GM23338 (cell line): ENCODE measurements at regions not wholly inside any gene's neighbourhood (a gene's known extent, or its start where the extent isn't known, plus 50 kb on each side); places are given as distances from the start of the nearest gene placed in this dataset.

Experiments used
- ATAC-seq: fragments of 200-7000 bp; cut with Tn5 transposase; 3 replicates; pipeline ENCODE4 v1.9.1; 2020
- DNase-seq: peaks from one replicate; pipeline ENCODE4 v3.0.0-alpha.2; 2015; ENCODE audit warnings: low spot score
- H2AFZ ChIP-seq: fragments of 200-600 bp; sonication (generic); 2 replicates; pipeline ENCODE4 v1.8.0; 2016; ENCODE audit warnings: antibody characterized with exemption, mild to moderate bottlenecking, moderate library complexity
- H3F3A ChIP-seq: fragments of 200-600 bp; sonication (generic); replicated peaks from 2 replicates; pipeline ENCODE4 v1.8.0; 2017; ENCODE audit warnings: antibody characterized with exemption, mixed run types, low read depth
- H3K27ac ChIP-seq: fragments of 200-600 bp; sonication (generic); 2 replicates; pipeline ENCODE4 v1.6.1; 2016; ENCODE audit warnings: low read depth
- H3K27me3 ChIP-seq: fragments of 200-600 bp; sonication (generic); 2 replicates; pipeline ENCODE4 v1.8.0; 2016; ENCODE audit warnings: mild to moderate bottlenecking, mixed run types, moderate library complexity; ENCODE audit not compliant: insufficient read depth
- H3K36me3 ChIP-seq: fragments of 200-600 bp; sonication (generic); 2 replicates; pipeline ENCODE4 v1.8.0; 2016; ENCODE audit warnings: mild to moderate bottlenecking; ENCODE audit not compliant: insufficient read depth
- H3K4me1 ChIP-seq: fragments of 200-600 bp; sonication (generic); 2 replicates; pipeline ENCODE4 v1.8.0; 2016; ENCODE audit warnings: mild to moderate bottlenecking, moderate library complexity; ENCODE audit not compliant: insufficient read depth
- H3K4me2 ChIP-seq: fragments of 200-600 bp; sonication (generic); 2 replicates; pipeline ENCODE4 v1.7.1; 2017; ENCODE audit warnings: mixed run types
- H3K4me3 ChIP-seq: fragments of 200-600 bp; sonication (generic); 2 replicates; pipeline ENCODE4 v1.6.1; 2016; ENCODE audit warnings: mixed run types
- H3K79me2 ChIP-seq: fragments of 200-600 bp; sonication (generic); replicated peaks from 2 replicates; pipeline ENCODE4 v1.8.0; 2017; ENCODE audit warnings: mild to moderate bottlenecking; ENCODE audit not compliant: insufficient read depth
- H3K9me2 ChIP-seq: fragments of 200-600 bp; sonication (generic); 2 replicates; pipeline ENCODE4 v1.8.0; 2017; ENCODE audit not compliant: insufficient read depth
- H4K20me1 ChIP-seq: fragments of 200-600 bp; sonication (generic); replicated peaks from 2 replicates; pipeline ENCODE4 v1.8.0; 2017; ENCODE audit warnings: mild to moderate bottlenecking; ENCODE audit not compliant: insufficient read depth
- H3K27ac Mint-ChIP-seq: 2 replicates; pipeline ENCODE4 v1.8.0; 2020; ENCODE audit warnings: inconsistent platforms, mild to moderate bottlenecking, moderate library complexity, mixed read lengths
- H3K27me3 Mint-ChIP-seq: 3 replicates; pipeline ENCODE4 v1.8.0; 2022; ENCODE audit warnings: low read depth, mild to moderate bottlenecking, moderate library complexity, mixed read lengths, inconsistent platforms; ENCODE audit not compliant: insufficient read depth, poor library complexity
- H3K36me3 Mint-ChIP-seq: 3 replicates; pipeline ENCODE4 v1.8.0; 2021; ENCODE audit warnings: low read depth, mild to moderate bottlenecking, inconsistent platforms, moderate library complexity, mixed read lengths
- H3K4me1 Mint-ChIP-seq: 3 replicates; pipeline ENCODE4 v1.8.0; 2020; ENCODE audit warnings: mild to moderate bottlenecking, inconsistent platforms, mixed read lengths
- H3K4me3 Mint-ChIP-seq: 3 replicates; pipeline ENCODE4 v1.8.0; 2021; ENCODE audit warnings: moderate library complexity, mild to moderate bottlenecking, inconsistent platforms, mixed read lengths
- H3K9me3 Mint-ChIP-seq: 3 replicates; pipeline ENCODE4 v1.8.0; 2020; ENCODE audit warnings: moderate library complexity, mild to moderate bottlenecking, inconsistent platforms, mixed read lengths
- CREB1 ChIP-seq: fragments of 250-450 bp; sonication (Bioruptor Pico); IDR thresholded peaks from 2 replicates; pipeline ENCODE4 v1.5.0; 2020; ENCODE audit warnings: low read depth, mild to moderate bottlenecking, moderate library complexity
- CTCF ChIP-seq, 2 experiments: fragments of 200-600 bp in 1 of 2; sonication (generic) in 1 of 2; conservative IDR thresholded peaks; 2 replicates each; pipeline versions ENCODE4 v1.5.1 to v1.6.1; 2016 to 2017; ENCODE audit warnings: antibody characterized with exemption in 2 of 2, low read depth in 2 of 2, mild to moderate bottlenecking in 2 of 2, moderate library complexity in 1 of 2
- EZH2 ChIP-seq: fragments of 200-600 bp; sonication (generic); IDR thresholded peaks from one replicate; pipeline ENCODE4 v1.8.0; 2017; ENCODE audit warnings: antibody characterized with exemption, mild to moderate bottlenecking, low read depth; ENCODE audit not compliant: unreplicated experiment
- JUNB ChIP-seq: IDR thresholded peaks from one replicate; pipeline ENCODE4 v1.6.1; 2016; ENCODE audit warnings: antibody characterized with exemption; ENCODE audit not compliant: unreplicated experiment
- NANOG ChIP-seq: IDR thresholded peaks from 2 replicates; pipeline ENCODE4 v1.6.1; 2016; ENCODE audit warnings: antibody characterized with exemption, borderline replicate concordance
- POLR2AphosphoS5 ChIP-seq: IDR thresholded peaks from 2 replicates; pipeline ENCODE4 v1.6.1; 2016; ENCODE audit warnings: antibody characterized with exemption, low read depth
- STAT1 ChIP-seq: IDR thresholded peaks from one replicate; pipeline ENCODE4 v1.6.1; 2016; ENCODE audit warnings: antibody characterized with exemption; ENCODE audit not compliant: unreplicated experiment
- ZNF114 ChIP-seq: fragments of 250-450 bp; sonication (Bioruptor Pico); IDR thresholded peaks from 2 replicates; pipeline ENCODE4 v1.5.0; 2020; ENCODE audit warnings: mild to moderate bottlenecking, moderate library complexity
- ZNF331 ChIP-seq: fragments of 250-450 bp; sonication (Bioruptor Pico); IDR thresholded peaks from 2 replicates; pipeline ENCODE4 v1.5.0; 2020; ENCODE audit warnings: low read depth, mild to moderate bottlenecking, moderate library complexity
- TF ChIP-seq, protein P1 (sequence below): IDR thresholded peaks from one replicate; pipeline ENCODE4 v1.6.1; 2018; ENCODE audit warnings: antibody characterized with exemption; ENCODE audit not compliant: unreplicated experiment
- TF ChIP-seq, protein P2 (sequence below): IDR thresholded peaks from 2 replicates; pipeline ENCODE4 v1.6.1; 2016; ENCODE audit warnings: antibody characterized with exemption

DNA sequence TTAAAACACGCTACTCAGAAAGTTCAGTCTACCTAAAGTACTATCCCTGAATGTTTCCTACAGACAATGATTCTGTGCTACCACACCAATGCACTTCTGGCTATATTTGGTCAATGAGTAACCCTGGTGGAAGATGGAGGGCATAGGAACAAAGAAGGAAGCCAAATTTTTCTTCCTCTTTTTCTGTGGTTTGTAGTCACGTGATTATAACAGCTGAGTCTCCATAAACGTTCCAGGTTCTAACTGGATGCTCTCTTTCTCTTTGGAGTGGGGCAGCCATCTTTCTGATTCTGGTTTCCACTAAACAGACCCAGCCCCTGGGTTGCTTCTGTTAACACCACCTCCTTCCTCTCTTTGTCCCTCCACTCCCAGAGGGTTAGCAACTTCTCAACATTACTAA lies 274.9 kb downstream of the CDH11 start:
- DNase-seq (no peak), ATAC-seq (no peak)
- Histone ChIP-seq H3K4me1 (no peaks in the 10 kb centered on the region), H2AFZ (no peak overlapping the region), H3K36me3 (no peaks in the 10 kb centered on the region), H3K27ac (no peak overlapping the region), H3K79me2 (no peaks in the 10 kb centered on the region), H3F3A (no peaks in the 10 kb centered on the region), H3K4me2 (no peak overlapping the region), H3K27me3 (no peaks in the 10 kb centered on the region), H4K20me1 (no peaks in the 10 kb centered on the region), H3K4me3 (no peak overlapping the region), H3K9me2 (0 out of 2 replicates have a peak, but pooled peaks cover 3% of the 10 kb centered on the region)
- Mint-ChIP-seq H3K36me3 (no peaks in the 10 kb centered on the region), H3K4me1 (no peaks in the 10 kb centered on the region), H3K27me3 (no peaks in the 10 kb centered on the region), H3K9me3 (no peaks in the 10 kb centered on the region), H3K4me3 (no peak overlapping the region), H3K27ac (no peak overlapping the region)
- TF ChIP-seq ZNF114 (CRISPR knock-in tag) (no peak), ZNF331 (CRISPR knock-in tag) (no peak), CTCF (conservative IDR thresholded peaks at IDR 0.05; ENCODE audit: low read depth in 2 of 2) (no peak), NANOG (no peak), POLR2AphosphoS5 (no peak), JUNB (no peak), STAT1 (no peak), EZH2 (no peak), CREB1 (CRISPR knock-in tag) (no peak)
- TF ChIP-seq, protein P1, sequence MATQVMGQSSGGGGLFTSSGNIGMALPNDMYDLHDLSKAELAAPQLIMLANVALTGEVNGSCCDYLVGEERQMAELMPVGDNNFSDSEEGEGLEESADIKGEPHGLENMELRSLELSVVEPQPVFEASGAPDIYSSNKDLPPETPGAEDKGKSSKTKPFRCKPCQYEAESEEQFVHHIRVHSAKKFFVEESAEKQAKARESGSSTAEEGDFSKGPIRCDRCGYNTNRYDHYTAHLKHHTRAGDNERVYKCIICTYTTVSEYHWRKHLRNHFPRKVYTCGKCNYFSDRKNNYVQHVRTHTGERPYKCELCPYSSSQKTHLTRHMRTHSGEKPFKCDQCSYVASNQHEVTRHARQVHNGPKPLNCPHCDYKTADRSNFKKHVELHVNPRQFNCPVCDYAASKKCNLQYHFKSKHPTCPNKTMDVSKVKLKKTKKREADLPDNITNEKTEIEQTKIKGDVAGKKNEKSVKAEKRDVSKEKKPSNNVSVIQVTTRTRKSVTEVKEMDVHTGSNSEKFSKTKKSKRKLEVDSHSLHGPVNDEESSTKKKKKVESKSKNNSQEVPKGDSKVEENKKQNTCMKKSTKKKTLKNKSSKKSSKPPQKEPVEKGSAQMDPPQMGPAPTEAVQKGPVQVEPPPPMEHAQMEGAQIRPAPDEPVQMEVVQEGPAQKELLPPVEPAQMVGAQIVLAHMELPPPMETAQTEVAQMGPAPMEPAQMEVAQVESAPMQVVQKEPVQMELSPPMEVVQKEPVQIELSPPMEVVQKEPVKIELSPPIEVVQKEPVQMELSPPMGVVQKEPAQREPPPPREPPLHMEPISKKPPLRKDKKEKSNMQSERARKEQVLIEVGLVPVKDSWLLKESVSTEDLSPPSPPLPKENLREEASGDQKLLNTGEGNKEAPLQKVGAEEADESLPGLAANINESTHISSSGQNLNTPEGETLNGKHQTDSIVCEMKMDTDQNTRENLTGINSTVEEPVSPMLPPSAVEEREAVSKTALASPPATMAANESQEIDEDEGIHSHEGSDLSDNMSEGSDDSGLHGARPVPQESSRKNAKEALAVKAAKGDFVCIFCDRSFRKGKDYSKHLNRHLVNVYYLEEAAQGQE: no peak
- TF ChIP-seq, protein P2, sequence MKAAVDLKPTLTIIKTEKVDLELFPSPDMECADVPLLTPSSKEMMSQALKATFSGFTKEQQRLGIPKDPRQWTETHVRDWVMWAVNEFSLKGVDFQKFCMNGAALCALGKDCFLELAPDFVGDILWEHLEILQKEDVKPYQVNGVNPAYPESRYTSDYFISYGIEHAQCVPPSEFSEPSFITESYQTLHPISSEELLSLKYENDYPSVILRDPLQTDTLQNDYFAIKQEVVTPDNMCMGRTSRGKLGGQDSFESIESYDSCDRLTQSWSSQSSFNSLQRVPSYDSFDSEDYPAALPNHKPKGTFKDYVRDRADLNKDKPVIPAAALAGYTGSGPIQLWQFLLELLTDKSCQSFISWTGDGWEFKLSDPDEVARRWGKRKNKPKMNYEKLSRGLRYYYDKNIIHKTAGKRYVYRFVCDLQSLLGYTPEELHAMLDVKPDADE: no peak
